IMR-90 (cell line): ENCODE measurements at regions not wholly inside any gene's neighbourhood (a gene's known extent, or its start where the extent isn't known, plus 50 kb on each side); places are given as distances from the start of the nearest gene placed in this dataset.

Experiments
- ATAC-seq: fragments of 200-7000 bp; cut with Tn5 transposase; 2 replicates; pipeline ENCODE4 v1.9.1; 2020; ENCODE audit warnings: low read depth, mild to moderate bottlenecking, moderate library complexity
- BruUV-seq: library from RNA; stranded (reverse); fragments of 400-500 nt; replicated peaks from 2 replicates; lab custom pipeline; 2021; lab: Mats Ljungman, UMichigan
- CTCF ChIA-PET: fragments of 300-600 bp; formaldehyde crosslinking; extraction: SDS; loops from one replicate; lab custom pipeline; 2021; ENCODE audit warnings: antibody characterized with exemption; lab: Yijun Ruan, JAX
- POLR2A ChIA-PET: fragments of 300-600 bp; sonication (Branson Sonifier 250); formaldehyde crosslinking; loops from one replicate; lab custom pipeline; 2022; ENCODE audit warnings: antibody characterized with exemption; ENCODE audit not compliant: unreplicated experiment; lab: Charles Lee
- DNase-seq: peaks from one replicate; pipeline ENCODE4 v3.0.0; 2013
- H2AFZ ChIP-seq: replicated peaks from 2 replicates; pipeline ENCODE3; 2013; ENCODE audit warnings: low read length, mild to moderate bottlenecking; ENCODE audit not compliant: poor library complexity
- H2AK5ac ChIP-seq: 2 replicates; pipeline ENCODE4 v1.6.1; 2013; ENCODE audit warnings: low read depth, low read length, inconsistent platforms
- H2AK9ac ChIP-seq: replicated peaks from 2 replicates; pipeline ENCODE3; 2013; ENCODE audit warnings: mild to moderate bottlenecking, low read depth, low read length, moderate library complexity; ENCODE audit not compliant: poor library complexity
- H2BK120ac ChIP-seq: 2 replicates; pipeline ENCODE4 v1.6.1; 2013; ENCODE audit warnings: low read depth, low read length, inconsistent platforms
- H2BK15ac ChIP-seq: 3 replicates; pipeline ENCODE4 v1.6.1; 2013; ENCODE audit warnings: low read depth, low read length, inconsistent platforms
- H2BK20ac ChIP-seq: 2 replicates; pipeline ENCODE4 v1.6.1; 2013; ENCODE audit warnings: low read depth, mild to moderate bottlenecking, inconsistent platforms, low read length, moderate library complexity
- H2BK5ac ChIP-seq: 2 replicates; pipeline ENCODE4 v1.6.1; 2013; ENCODE audit warnings: mild to moderate bottlenecking, low read depth, low read length, inconsistent platforms; ENCODE audit not compliant: poor library complexity, severe bottlenecking
- H3K14ac ChIP-seq: replicated peaks from 2 replicates; pipeline ENCODE4 v1.6.1; 2013; ENCODE audit warnings: low read depth, low read length, inconsistent platforms
- H3K18ac ChIP-seq: 2 replicates; pipeline ENCODE4 v1.6.1; 2013; ENCODE audit warnings: low read depth, low read length, control low read depth
- H3K23ac ChIP-seq: 2 replicates; pipeline ENCODE4 v1.6.1; 2013; ENCODE audit warnings: low read depth, low read length, inconsistent platforms
- H3K27ac ChIP-seq: 2 replicates; pipeline ENCODE4 v1.5.1; 2013; ENCODE audit warnings: mild to moderate bottlenecking, control low read depth, low read length; ENCODE audit not compliant: insufficient read depth
- H3K27me3 ChIP-seq: 2 replicates; pipeline ENCODE4 v1.6.1; 2013; ENCODE audit warnings: low read length; ENCODE audit not compliant: control insufficient read depth, insufficient read depth
- H3K36me3 ChIP-seq: 2 replicates; pipeline ENCODE4 v1.6.1; 2013; ENCODE audit warnings: low read length, mixed read lengths; ENCODE audit not compliant: control insufficient read depth, insufficient read depth
- H3K4ac ChIP-seq: 2 replicates; pipeline ENCODE4 v1.6.1; 2013; ENCODE audit warnings: low read depth, low read length, inconsistent platforms
- H3K4me1 ChIP-seq: 2 replicates; pipeline ENCODE4 v1.6.1; 2013; ENCODE audit warnings: low read length, mixed read lengths; ENCODE audit not compliant: control insufficient read depth, insufficient read depth
- H3K4me2 ChIP-seq: 2 replicates; pipeline ENCODE4 v1.6.1; 2013; ENCODE audit warnings: low read depth, mild to moderate bottlenecking, control low read depth, low read length, moderate library complexity
- H3K4me3 ChIP-seq: 2 replicates; pipeline ENCODE4 v1.5.1; 2013; ENCODE audit warnings: low read depth, mild to moderate bottlenecking, control low read depth, low read length, moderate library complexity; ENCODE audit not compliant: insufficient read depth
- H3K56ac ChIP-seq: 2 replicates; pipeline ENCODE4 v1.6.1; 2013; ENCODE audit warnings: low read length, inconsistent platforms; ENCODE audit not compliant: insufficient read depth; ENCODE audit errors: extremely low read depth
- H3K79me1 ChIP-seq, 2 experiments: 2 replicates each; pipeline ENCODE4 v1.6.1; 2013; ENCODE audit warnings: low read length in 2 of 2, inconsistent platforms in 1 of 2, low read depth in 1 of 2
- H3K9ac ChIP-seq: 2 replicates; pipeline ENCODE4 v1.6.1; 2013; ENCODE audit warnings: low read depth, low read length, control low read depth
- H3K9me1 ChIP-seq: 2 replicates; pipeline ENCODE4 v1.6.1; 2013; ENCODE audit warnings: low read length, inconsistent platforms; ENCODE audit not compliant: insufficient read depth
- H3K9me3 ChIP-seq: 2 replicates; pipeline ENCODE4 v1.6.1; 2013; ENCODE audit warnings: low read length; ENCODE audit not compliant: control insufficient read depth, insufficient read depth
- H4K20me1 ChIP-seq: 2 replicates; pipeline ENCODE4 v1.6.1; 2013; ENCODE audit warnings: low read length, inconsistent platforms; ENCODE audit not compliant: insufficient read depth
- H4K5ac ChIP-seq: 2 replicates; pipeline ENCODE4 v1.6.1; 2013; ENCODE audit warnings: mild to moderate bottlenecking, low read depth, low read length, control low read depth
- H4K8ac ChIP-seq, 2 experiments: 2 replicates each; pipeline ENCODE4 v1.6.1; 2013; ENCODE audit warnings: low read depth in 2 of 2, low read length in 2 of 2, control low read depth in 1 of 2, inconsistent platforms in 1 of 2
- H4K91ac ChIP-seq: 2 replicates; pipeline ENCODE4 v1.6.1; 2013; ENCODE audit warnings: low read depth, low read length, inconsistent platforms; ENCODE audit not compliant: insufficient read depth
- ELK1 ChIP-seq: fragments of 150-350 bp; IDR thresholded peaks from 2 replicates; pipeline ENCODE4 v1.6.1; 2016; ENCODE audit warnings: low read depth, mild to moderate bottlenecking, low read length, moderate library complexity, borderline replicate concordance
- FOS ChIP-seq: fragments of 150-350 bp; IDR thresholded peaks from 2 replicates; pipeline ENCODE4 v1.6.1; 2016; ENCODE audit warnings: low read depth, low read length
- MXI1 ChIP-seq: IDR thresholded peaks from 2 replicates; pipeline ENCODE4 v1.6.1; 2012; ENCODE audit warnings: low read depth, mild to moderate bottlenecking, low read length, moderate library complexity, borderline replicate concordance
- NFE2L2 ChIP-seq: fragments of 150-350 bp; IDR thresholded peaks from 2 replicates; pipeline ENCODE4 v1.6.1; 2016; ENCODE audit warnings: low read depth, mild to moderate bottlenecking, low read length
- RAD21 ChIP-seq: IDR thresholded peaks from 2 replicates; pipeline ENCODE4 v1.6.1; 2012; ENCODE audit warnings: low read length, improper control_type of control experiment
- RFX5 ChIP-seq: IDR thresholded peaks from 2 replicates; pipeline ENCODE4 v1.8.0; 2012; ENCODE audit warnings: low read depth, mild to moderate bottlenecking, low read length, moderate library complexity
- SMC3 ChIP-seq: fragments of 150-350 bp; IDR thresholded peaks from 2 replicates; pipeline ENCODE4 v1.6.1; 2016; ENCODE audit warnings: low read depth, mild to moderate bottlenecking, antibody characterized with exemption, low read length, moderate library complexity
- WGBS, 2 experiments: methylation state at CpG; one replicate each; pipeline versions ENCODE4 v1.1.5 to v1.1.7; 2013; ENCODE audit warnings: missing lambda C conversion rate in 2 of 2; ENCODE audit not compliant: insufficient read length in 1 of 2; ENCODE audit errors: extremely low coverage in 2 of 2; 5-methylcytosine and 5-hydroxymethylcytosine counted together
- dilution Hi-C: fragments of 300-500 bp; cut with HindIII; formaldehyde crosslinking; loops from one replicate; pipeline ENCODE4 v1.14.3; 2018; ENCODE audit warnings: low sequenced_read_pairs; ENCODE audit not compliant: unreplicated experiment
- in situ Hi-C: fragments of 300-500 bp; cut with MboI; formaldehyde crosslinking; loops from 3 replicates; pipeline ENCODE4 v1.14.3; 2019; ENCODE audit warnings: low sequenced_read_pairs, inconsistent platforms, mixed read lengths
- intact Hi-C: fragments of 100-400 bp; cut with micrococcal nuclease; formaldehyde crosslinking; loops from 2 replicates; pipeline ENCODE4 v1.10.0; 2022
- TF ChIP-seq, protein P1 (sequence below): conservative IDR thresholded peaks from 2 replicates; pipeline ENCODE4 v1.5.1; 2012; ENCODE audit warnings: mild to moderate bottlenecking, low read depth, low read length, improper control_type of control experiment

GRCh38 chr10:118950997-118951637 lies 78.4 kb upstream of the NANOS1 start:
- H2BK15ac ChIP-seq, result no peak overlapping the region
- H3K9me3 ChIP-seq, result no peaks in the 10 kb centered on the region
- no peak overlapping the region for H4K8ac ChIP-seq
- H4K5ac ChIP-seq, result no peak overlapping the region
- no peaks in the 10 kb centered on the region for H3K36me3 ChIP-seq
- no peak overlapping the region for H2BK120ac ChIP-seq
- H3K27me3 ChIP-seq, result peaks cover 12% of the 10 kb centered on the region
- intact Hi-C loops (no loop called here), dilution Hi-C loops (no loop called here), in situ Hi-C loops (no loop called here)
- H3K9ac ChIP-seq, result no peak overlapping the region
- H3K79me1 ChIP-seq, result no peaks in the 10 kb centered on the region
- H4K20me1 ChIP-seq, result no peaks in the 10 kb centered on the region
- no peak overlapping the region for H3K18ac ChIP-seq
- H2BK20ac ChIP-seq, result no peak overlapping the region
- POLR2A ChIA-PET, result no interaction called here
- H4K91ac ChIP-seq, result no peak overlapping the region
- H2AK9ac ChIP-seq, result no peak overlapping the region
- no peak overlapping the region for H3K27ac ChIP-seq
- H2AFZ ChIP-seq, result no peak overlapping the region
- no peak overlapping the region for H3K4me2 ChIP-seq
- no peak overlapping the region for H3K14ac ChIP-seq
- ATAC-seq (no peak), DNase-seq (no peak)
- H3K4ac ChIP-seq, result no peak overlapping the region
- H3K56ac ChIP-seq, result no peak overlapping the region
- WGBS, 2 experiments, result no CpG with 5 or more reads among the region's 11 CpGs
- H3K23ac ChIP-seq, result no peak overlapping the region
- no peak overlapping the region for H2AK5ac ChIP-seq
- CTCF ChIA-PET, result interaction anchor here (0.6 kb wide), 1 partner anchor 185 kb away, joined by 3 read pairs; no protein-coding TSS in a partner anchor
- no peak overlapping the region for H2BK5ac ChIP-seq
- no peaks in the 10 kb centered on the region for H3K4me1 ChIP-seq
- TF ChIP-seq ELK1, result no peak
- TF ChIP-seq SMC3, result no peak
- no peak for TF ChIP-seq NFE2L2
- TF ChIP-seq RAD21, result no peak
- TF ChIP-seq, protein P1, sequence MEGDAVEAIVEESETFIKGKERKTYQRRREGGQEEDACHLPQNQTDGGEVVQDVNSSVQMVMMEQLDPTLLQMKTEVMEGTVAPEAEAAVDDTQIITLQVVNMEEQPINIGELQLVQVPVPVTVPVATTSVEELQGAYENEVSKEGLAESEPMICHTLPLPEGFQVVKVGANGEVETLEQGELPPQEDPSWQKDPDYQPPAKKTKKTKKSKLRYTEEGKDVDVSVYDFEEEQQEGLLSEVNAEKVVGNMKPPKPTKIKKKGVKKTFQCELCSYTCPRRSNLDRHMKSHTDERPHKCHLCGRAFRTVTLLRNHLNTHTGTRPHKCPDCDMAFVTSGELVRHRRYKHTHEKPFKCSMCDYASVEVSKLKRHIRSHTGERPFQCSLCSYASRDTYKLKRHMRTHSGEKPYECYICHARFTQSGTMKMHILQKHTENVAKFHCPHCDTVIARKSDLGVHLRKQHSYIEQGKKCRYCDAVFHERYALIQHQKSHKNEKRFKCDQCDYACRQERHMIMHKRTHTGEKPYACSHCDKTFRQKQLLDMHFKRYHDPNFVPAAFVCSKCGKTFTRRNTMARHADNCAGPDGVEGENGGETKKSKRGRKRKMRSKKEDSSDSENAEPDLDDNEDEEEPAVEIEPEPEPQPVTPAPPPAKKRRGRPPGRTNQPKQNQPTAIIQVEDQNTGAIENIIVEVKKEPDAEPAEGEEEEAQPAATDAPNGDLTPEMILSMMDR, result no peak
- TF ChIP-seq MXI1, result no peak
- no peak for TF ChIP-seq RFX5
- TF ChIP-seq FOS, result no peak
- H3K9me1 ChIP-seq, result no peaks in the 10 kb centered on the region
- no peak overlapping the region for H3K4me3 ChIP-seq
- no TSS peak for BruUV-seq
